CD4-positive, alpha-beta T cell treated with Interleukin-15 for 4 hours (primary cell): ENCODE measurements at regions not wholly inside any gene's neighbourhood (a gene's known extent, or its start where the extent isn't known, plus 50 kb on each side); places are given as distances from the start of the nearest gene placed in this dataset.
"Not testable (repeated sequence)": the region's sequence is repeated elsewhere in the genome, so short reads cannot be mapped to it uniquely, and the experiment has no call there.

Experiments
- DNase-seq: peaks from one replicate; pipeline ENCODE4 v3.0.0-alpha.2; 2020; ENCODE audit warnings: low spot score

DNA sequence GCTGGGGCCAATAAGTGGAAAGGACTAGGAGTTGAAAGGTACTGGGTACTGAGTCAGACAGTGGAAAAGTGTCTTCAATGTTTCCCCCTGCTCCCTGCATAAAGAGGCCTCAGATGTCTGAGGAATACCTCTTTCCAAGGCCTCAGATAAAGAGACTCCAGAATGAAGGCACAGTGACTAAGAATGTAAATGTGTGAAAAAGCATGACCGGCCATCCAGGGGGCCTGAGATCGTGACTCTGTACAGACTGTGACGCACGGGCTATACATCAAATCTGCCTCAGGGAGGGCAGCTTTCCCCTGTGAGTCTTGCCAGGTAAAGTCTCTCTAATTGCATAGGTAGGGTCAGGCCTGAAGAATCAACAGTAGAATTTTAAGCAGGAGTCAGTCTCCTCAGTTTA lies 1690.5 kb downstream of the KCNT2 start:
- DNase-seq: no peak

DNA sequence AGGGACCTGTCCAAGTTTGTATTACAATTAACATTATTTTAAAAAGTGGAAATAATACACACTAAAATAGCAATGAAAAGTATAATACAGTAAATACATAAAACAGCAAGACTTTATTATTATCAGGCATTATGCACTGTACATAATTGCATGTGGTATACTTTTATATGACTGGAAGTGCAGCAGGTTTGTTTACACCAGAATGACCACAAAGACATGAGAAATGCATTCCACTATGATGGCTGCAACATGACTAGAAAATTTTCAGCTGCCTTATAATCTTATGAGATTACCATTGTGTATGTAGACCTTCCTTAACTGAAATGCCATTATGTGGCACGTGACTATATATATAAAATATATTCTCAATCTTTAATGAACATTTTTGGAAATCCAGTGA lies 1699.6 kb downstream of the KCNT2 start:
- DNase-seq: no peak

DNA sequence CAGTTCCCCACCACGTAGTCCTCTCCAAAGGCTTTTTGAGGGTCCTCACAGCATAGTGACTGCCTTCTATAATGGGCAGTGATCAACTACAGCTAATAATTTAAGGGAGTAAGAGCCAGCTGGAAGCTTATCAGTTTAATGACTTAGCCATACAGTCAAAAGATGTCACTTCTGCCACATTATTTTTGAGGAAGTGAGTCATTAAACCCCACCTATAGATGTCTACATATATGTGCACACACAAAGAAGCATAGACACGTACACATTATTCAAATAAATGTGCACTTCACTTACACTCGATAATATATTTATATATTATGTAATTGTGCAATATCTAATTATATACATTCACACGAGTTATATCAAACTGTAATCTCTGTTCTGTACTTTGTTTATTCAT lies 1704.7 kb downstream of the KCNT2 start:
- DNase-seq: no peak

DNA sequence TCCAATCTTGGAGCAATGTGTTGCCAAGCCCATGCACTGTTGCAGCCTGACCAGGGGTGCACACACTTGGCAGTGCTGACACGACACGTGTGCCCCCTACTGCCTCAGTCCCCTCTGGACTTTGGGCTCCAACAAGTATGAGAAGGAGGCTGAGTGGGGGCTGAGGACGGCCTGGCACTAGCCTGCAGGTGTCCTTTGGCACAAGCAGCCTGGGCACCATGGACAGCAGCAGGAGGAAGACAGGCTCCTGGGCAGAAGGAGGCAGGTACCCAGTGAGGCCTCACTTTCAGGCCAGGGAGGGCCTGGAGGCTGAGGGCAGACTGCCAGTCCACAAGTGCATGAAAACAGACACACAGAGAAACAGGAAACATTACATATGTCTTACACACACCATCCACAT lies 1702.9 kb upstream of the B3GALT2 start:
- no peak for DNase-seq

DNA sequence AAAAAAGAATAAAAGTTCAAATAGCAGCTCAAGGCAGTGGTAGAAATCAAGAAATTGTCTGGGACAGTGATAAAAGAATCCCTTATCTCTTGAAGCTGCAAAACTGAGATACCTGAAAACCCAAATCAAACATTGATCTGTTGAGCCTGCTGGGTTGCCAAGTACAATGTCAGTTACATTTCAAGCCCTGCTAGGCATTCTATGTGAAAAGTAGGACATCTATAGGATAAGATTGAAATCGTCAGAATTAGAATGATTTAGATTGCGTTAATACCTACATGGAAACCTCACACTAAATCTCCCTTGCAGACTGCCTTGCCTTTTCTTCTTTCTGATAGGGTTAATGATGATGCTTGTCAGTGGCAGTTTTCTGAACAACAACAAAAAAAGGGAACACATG lies 1684.4 kb upstream of the B3GALT2 start:
- no peak for DNase-seq

GRCh38 chr1:194866153-194866552 lies 1679.7 kb upstream of the B3GALT2 start:
- no peak for DNase-seq

GRCh38 chr1:194865383-194865782 lies 1679.0 kb upstream of the B3GALT2 start:
- no peak for DNase-seq

GRCh38 chr1:194862129-194862528 lies 1675.7 kb upstream of the B3GALT2 start:
- DNase-seq: no peak

DNA sequence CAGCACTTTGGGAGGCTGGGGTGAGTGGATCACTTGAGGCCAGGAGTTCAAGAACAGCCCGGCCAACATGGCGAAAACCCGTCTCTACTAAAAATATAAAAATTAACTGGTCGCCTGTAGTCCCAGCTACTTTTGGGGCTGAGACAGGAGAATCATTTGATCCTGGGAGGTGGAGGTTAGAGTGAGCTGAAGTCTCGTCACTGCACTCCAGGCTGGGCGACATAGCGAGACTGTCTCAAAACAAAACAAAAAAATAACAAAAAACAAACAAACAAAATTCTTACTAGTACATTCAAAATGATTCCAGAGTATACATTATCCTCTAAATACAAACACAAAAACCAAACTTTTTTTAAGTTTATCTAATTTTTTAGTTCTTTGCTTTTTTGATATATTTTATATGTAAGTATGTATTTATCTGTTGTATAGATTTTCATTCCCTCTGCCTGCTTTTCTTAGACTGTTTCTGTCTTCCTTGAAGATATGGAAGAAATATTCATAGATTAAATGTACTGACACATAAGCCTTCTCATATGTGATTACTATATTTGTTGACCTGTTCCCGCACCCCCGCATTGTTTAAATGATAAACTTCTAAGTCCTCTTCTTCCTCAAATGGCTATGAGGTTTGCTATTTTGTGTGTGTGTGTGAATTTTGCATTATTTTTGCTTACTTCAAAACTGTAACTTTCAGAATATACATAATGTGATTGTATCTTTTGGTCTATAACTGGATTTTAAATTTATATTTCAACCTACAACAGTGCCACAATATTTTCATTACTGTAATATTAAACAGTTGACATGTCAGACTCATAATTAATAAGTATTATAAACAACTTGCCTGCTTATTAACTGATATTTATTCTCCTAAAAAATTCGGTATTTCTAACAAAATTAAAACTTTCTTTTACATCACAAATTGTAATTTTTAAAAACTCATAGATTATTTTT lies 1674.1 kb upstream of the B3GALT2 start:
- DNase-seq: no peak

DNA sequence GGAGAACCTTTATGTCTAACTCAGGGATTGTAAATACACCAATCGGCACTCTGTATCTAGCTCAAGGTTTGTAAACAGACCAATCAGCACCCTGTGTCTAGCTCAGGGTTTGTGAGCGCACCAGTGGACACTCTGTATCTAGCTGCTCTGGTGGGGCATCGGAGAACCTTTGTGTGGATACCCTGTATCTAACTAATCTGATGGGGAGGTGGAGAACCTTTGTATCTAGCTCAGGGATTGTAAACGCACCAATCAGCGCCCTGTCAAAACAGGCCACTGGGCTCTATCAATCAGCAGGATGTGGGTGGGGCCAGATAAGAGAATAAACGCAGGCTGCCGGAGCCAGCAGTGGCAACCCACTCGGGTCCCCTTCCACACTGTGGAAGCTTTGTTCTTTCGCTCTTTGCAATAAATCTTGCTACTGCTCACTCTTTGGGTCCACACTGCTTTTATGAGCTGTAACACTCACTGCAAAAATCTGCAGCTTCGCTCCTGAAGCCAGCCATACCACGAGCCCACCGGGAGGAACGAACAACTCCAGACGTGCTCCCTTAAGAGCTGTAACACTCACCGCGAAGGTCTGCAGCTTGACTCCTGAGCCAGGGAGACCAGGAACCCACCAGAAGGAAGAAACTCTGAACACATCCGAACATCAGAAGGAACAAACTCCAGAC lies 1673.2 kb upstream of the B3GALT2 start:
- not testable (repeated sequence) for DNase-seq

DNA sequence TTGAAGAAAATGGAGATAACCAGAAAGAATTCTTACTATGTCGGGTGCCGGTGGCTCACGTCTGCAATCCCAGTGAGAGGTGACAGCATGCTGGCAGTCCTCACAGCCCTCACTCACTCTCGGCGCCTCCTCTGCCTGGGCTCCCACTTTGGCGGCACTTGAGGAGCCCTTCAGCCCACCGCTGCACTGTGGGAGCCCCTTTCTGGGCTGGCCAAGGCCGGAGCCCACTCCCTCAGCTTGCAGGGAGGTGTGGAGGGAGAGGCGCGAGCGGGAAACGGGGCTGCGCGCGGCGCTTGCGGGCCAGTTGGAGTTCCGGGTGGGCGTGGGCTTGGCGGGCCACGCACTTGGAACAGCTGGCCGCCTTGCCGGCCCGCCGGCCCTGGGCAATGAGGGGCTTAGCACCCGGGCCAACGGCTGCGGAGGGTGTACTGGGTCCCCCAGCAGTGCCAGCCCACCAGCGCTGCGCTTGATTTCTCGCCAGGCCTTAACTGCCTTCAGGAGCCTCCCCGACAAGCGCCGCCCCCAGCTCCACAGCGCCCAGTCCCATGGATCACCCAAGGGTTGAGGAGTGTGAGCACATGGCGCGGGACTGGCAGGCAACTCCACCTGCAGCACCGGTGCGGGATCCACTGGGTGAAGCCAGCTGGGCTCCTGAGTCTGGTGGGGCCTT lies 1672.5 kb upstream of the B3GALT2 start:
- DNase-seq: not testable (repeated sequence)

DNA sequence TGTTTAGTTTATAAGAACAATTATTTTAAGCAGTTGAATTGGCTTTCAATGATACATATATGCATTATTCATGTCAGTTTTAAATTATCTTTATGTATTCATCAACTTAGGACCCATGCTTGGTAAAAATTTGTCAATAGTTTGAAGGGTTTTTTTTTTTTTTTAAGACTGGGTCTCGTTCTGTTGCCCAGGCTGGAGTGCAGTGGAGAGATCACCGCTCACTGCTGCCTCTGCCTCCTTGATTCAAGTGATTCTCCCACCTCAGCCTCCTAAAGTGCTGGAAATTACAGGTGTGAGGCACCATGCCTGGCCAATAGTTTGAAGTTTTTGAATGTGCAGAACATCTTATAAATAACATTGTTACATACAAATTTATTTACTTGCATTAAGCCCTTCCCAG lies 1671.0 kb upstream of the B3GALT2 start:
- DNase-seq: no peak

DNA sequence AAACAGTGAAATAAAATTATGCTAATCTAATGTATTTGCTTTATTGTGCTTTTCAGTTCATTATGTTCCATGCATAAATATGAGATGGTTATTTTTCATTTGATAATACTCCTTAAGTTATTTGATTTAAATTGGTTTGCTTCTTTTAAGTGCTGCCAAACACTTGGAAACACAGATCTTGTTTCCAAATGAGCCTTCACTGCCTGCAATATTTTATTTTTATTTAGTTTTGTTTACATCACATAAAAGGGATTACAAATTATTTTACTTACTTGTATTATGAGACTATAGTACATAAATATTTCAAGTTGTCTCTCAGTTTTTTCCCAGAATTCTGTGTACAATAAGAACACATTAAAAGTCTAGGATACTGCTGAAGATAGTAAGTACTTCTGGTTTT lies 1662.4 kb upstream of the B3GALT2 start:
- no peak for DNase-seq

DNA sequence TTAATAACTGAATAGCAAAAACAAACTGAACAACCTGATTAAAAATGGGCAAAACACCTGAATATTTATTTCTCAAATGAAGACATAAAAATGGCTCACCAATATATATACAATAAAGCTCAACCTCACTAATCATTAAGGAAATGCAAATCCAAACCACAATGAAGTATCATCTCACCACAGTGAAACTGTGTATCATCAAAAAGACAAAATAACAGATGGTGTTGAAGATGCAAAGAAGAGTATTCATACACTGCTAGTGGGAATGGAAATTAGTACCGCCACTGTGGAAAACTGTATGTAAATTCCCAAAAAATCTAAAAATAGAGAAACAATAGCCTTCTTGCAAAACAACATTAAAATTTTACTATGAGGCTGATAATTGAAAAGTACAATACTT lies 1660.1 kb upstream of the B3GALT2 start:
- DNase-seq: no peak

GRCh38 chr1:194843077-194843476 lies 1656.7 kb upstream of the B3GALT2 start:
- DNase-seq: no peak

GRCh38 chr1:194833111-194833510 lies 1646.7 kb upstream of the B3GALT2 start:
- DNase-seq: no peak

- not testable (repeated sequence) for DNase-seq
Measured at GRCh38 chr1:194831595-194831994, 1645.2 kb upstream of the B3GALT2 start.

DNA sequence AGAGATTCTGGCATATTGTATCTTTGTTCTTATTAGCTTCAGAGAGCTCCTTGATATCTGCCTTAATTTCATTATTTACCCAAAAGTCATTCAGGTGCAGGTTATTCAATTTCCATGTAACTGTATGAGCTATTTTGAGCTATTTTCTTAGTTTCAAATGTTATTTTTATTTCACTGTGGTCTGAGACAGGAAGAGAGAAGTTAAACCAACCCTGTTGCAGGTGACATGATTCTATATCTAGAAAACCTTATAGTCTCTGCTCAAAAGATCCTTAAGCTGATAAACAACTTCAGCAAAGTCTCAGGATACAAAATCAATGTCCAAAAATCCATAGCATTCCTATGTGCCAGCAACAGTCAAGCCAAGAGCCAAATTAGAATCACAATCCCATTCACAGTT lies 1644.0 kb upstream of the B3GALT2 start:
- DNase-seq: no peak

DNA sequence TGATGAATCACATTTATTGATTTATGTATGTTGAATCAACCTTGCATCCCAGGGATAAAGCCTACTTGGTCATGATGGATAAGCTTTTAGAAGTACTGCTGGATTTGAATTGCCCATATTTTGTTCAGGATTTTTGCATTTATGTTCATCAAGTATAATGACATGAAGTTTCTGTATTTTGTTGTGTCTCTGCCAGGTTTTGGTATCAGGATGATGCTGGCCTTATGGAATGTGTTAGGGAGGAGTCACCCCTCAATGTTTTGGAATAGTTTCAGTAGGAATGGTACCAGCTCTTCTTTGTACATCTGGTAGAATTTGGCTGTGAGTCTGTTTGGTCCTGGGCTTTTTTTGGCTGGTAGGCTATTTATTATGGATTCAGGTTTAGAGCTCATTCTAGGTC lies 1643.1 kb upstream of the B3GALT2 start:
- DNase-seq: no peak

- no peak for DNase-seq
Measured at GRCh38 chr1:194825382-194825781, 1639.0 kb upstream of the B3GALT2 start.

DNA sequence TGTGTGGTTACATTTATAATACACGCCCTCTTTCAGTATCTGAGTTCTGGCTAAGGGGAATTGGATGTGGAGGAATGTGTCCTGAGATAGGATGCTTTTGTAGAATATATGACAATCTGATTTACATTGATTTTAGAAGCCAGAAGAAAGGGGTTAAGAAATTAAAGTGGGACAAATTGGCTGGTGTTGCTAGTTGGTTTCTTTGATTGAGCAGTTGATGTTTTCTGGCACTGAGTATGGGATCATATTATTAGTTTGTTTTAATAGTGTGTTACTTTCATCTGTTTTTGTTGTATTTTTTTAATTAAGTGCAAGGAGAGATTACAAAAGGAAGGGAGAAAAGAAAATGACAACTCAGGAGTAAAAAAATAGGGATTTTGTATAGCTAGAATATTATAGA lies 1634.7 kb upstream of the B3GALT2 start:
- DNase-seq: no peak

- no peak for DNase-seq
Measured at GRCh38 chr1:194818674-194819073, 1632.3 kb upstream of the B3GALT2 start.

DNA sequence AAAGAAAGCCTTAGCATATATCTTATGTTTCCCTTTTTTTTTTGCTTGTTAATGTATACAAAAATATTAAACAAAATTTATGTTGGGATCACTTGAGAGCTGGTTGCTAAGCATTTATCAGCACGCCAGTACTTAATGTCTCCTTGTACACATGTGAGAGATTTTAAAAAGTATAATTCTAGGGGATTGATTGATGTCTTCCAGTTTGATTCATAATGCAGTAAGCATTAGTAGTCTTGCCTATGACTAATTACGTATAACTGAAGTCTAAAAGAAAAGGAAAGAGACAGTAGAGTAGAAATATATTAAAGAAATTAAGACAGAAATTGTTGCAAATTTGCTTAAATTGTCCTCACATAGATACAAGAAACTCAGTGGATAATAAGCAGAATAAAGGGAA lies 1630.4 kb upstream of the B3GALT2 start:
- DNase-seq: no peak
